ENCODE measurements at regions not wholly inside any gene's neighbourhood (a gene's known extent, or its start where the extent isn't known, plus 50 kb on each side); places are given as distances from the start of the nearest gene placed in this dataset.
"Not testable (repeated sequence)": the region's sequence is repeated elsewhere in the genome, so short reads cannot be mapped to it uniquely, and the experiment has no call there.

DNA sequence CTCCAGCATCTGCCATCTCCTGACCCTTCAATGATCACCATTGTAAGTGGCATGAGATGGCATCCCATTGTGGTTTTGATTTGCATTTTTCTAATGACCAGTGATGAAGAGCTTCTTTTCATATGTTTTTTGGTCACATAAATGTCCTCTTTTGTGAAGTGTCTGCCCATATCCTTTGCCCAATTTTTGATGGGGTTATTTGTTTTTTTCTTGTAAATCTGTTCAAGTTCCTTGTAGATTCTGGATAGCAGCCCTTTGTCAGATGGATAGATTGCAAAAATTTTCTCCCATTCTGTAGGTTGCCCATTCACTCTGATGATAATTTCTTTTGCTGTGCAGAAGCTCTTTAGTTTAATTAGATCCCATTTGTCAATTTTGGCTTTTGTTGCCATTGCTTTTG is 547.3 kb downstream of the TMTC2 start:
- not testable (repeated sequence) for TF ChIP-seq EZH2 (IDR thresholded peaks at IDR 0.05; ENCODE audit: low read length); CTCF (optimal IDR thresholded peaks at IDR 0.05 in 1 of 3, IDR thresholded peaks at IDR 0.05 in 1 of 3, conservative IDR thresholded peaks at IDR 0.05 in 1 of 3; ENCODE audit: extremely low read depth in 1 of 3, insufficient read depth in 2 of 3, low read length in 3 of 3)

Measured in keratinocyte (primary cell).